HG02943 (cell line): ENCODE measurements at regions not wholly inside any gene's neighbourhood (a gene's known extent, or its start where the extent isn't known, plus 50 kb on each side); places are given as distances from the start of the nearest gene placed in this dataset.

Source experiments
- ATAC-seq: cut with Tn5 transposase; IDR thresholded peaks from one replicate; pipeline ENCODE4 v1.9.1; 2021; ENCODE audit warnings: mild to moderate bottlenecking, low read depth, moderate library complexity; ENCODE audit not compliant: unreplicated experiment

DNA sequence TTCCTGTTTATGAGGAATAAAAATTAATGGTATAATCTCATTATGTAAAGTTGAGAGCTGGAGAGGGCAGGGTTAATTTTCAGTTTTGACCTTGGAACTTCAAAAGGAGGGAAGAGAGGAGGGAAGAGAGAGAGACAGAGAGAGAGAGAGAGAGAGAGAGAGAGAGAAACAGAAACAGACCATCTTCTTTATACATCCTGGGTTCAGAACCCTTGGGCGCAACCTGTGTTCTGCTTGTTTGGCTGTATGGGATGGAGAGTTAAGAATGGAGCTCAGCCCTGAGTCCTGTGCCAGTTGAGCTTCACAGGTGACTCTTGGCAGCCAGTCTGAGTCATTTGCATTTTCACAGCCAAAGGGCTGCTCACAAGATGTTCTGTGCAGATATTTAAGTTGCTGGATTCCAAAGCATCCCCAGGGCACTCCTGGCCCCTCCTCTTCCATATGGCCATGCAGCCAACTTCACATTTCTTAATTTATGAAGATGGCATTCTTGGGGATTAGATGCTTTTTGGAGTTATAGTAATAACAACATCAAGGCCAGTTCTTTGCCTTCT is 143.5 kb downstream of the CARTPT start:
- no peak for ATAC-seq

DNA sequence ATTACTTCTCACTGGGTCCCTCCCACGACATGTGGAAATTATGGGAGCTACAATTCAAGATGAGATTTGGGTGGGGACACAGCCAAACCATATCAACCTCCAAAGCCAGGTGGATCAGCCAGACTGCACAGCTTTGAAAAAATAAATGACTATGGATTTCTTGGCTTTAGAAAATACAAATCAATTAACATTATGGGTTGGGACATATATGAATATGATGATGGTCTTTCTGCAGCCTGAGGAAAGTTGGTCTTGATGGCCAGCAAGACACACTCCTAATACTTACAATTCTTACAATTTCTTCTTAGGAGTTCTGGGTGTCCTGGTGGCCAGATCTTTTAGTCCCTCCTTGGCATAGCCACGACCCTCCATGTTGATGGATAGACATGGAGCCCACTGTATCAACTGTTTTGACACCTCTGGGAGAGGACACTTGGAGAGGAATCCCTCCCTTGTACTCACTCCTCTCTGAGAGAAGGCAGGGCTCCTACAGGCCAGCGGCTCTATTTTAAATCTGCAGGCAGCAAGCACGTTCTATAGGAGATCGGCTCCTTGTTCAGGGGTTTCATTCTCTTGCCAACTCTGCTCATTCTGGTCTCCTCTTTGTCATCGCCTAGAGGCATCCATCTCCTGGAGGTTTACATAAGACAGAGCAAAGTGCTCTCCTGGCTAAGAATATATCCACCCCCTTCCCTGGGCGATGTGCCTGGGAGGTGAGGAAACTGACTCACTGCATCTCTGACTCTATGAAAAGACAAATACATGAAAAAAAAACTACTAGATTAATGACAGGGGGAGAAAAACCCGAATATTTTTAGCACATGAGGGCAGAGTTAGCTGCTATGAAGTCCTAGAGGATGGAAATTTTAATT is 145.9 kb downstream of the CARTPT start:
- no peak for ATAC-seq

DNA sequence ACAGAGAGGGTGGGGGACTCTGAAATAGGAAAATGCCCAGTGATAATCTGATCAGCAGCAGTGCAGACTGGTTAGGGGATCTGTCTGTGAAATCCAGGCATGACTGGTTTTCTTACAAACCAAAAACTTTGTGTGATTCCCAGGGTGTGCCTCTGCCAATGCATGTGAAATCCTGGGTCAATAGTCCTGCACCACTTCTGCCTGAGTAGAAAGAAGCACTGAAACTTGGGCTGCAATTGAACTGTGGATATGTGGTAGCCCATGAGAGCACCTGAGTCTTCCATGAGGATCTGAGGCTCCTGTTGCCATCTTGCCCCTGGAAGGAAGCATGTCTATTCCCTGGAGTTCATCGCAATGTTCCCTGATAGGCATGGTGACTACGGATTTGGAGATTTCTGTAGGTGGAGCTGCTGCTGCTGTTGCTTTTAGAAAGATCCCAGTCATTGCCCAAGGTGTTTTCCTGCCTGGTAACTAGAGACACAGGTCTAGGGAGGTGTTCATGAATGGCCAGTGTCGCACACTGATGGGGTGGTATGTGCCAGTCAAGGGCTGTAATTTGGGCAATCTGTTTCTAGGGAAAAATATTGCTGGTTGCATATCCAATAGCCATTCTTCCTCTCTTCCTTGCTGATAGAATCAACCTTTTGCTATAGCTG is 146.7 kb downstream of the CARTPT start:
- ATAC-seq: no peak

DNA sequence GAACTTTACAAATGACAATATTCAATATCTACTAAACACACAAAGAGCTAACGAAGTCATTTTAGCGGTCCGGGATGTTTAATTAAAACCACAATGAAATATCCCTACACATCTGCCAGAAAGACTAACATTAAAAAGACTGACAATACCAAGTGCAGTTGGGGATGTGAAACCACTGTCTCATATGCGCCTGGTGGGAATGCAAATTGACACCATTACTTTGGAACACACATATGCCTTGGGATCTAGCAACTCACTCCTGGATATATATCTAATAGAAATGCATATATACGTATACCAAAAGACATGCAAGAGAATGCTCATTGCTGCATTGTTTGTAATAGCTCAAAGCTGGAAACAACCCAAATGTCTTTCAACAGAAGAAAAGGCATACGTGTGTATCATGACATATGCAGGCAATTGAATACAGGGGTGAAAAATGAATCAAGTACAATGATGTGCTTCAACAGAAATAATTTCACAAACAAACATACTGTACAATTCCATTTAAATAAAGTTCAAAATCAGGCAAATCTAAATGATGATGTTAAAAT is 153.3 kb downstream of the CARTPT start:
- no peak for ATAC-seq

DNA sequence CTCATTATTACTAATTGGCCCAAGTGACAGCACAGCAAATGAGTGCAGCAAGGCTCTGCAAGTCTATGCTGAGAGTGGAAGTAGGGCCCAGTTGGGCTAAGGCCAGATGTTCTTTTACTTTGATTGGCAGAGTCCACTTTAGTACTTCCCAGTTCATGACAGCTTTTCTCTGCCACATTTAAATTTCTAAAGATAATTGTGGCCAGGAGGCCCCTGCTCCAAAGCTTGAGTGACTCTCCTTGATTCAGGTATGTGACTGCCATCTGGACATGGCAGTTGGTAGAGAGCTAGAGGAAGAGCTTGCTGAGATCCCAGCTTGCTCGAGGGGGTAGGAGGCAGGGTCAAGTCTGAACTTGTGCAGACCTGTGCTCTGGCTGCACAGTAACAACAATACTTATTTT is 154.1 kb downstream of the CARTPT start:
- ATAC-seq: no peak

DNA sequence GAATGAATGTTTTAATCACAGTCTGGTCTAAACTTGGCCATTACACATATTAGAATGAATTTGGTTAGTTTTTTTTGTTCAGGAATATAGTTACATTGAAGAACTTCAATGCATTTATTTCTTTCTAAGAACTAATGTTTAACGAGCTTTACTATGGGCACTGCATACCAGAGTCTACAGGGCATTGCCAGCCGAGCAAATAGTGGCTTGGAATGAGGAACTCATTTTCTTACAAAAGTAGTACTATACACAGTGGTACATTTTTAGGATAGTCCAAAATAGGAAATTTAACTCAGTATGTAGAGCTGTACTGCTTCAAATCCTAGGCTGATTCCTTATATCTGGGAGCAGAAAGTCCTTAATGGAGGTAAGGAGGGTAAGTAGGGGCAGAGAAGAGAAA is 155.4 kb downstream of the CARTPT start:
- ATAC-seq: no peak

DNA sequence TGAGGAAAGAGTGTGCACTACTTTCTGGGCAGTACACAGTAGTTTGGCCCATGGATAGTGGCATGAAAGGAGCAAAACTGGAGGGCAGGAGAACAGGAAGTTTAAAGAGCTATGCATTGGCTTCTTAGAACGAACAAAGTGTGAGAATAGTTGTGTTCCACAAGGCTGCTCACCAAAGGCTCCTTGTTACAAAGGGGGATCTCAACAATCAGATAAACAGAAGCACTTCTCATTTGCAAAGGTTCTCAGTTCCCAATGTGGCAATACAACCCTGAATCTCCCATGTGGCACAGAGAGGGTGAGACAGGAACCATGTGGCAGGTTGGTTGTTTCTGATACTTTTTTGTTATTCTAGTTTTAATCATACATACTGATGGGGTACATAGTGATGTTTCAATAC is 158.4 kb downstream of the CARTPT start:
- ATAC-seq: no peak

DNA sequence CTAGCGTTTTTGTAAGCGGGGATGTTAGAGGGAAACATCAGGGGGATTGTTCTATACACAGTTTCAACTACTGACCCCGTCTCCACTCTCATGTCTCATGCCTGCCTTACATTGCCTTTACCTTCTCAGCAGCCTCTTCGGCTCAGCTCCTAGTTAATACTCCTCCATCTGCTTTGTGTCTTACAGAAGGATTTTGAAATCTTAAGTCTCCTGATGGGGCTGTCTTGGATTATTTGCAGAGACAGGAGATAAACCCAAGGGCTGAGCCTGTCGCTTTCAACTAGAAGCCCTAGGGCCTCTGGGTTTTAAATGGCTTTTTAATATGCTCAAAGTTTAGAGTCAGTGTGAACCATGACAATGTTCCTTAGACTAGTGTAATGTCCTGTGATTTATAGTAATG is 161.5 kb downstream of the CARTPT start:
- no peak for ATAC-seq

DNA sequence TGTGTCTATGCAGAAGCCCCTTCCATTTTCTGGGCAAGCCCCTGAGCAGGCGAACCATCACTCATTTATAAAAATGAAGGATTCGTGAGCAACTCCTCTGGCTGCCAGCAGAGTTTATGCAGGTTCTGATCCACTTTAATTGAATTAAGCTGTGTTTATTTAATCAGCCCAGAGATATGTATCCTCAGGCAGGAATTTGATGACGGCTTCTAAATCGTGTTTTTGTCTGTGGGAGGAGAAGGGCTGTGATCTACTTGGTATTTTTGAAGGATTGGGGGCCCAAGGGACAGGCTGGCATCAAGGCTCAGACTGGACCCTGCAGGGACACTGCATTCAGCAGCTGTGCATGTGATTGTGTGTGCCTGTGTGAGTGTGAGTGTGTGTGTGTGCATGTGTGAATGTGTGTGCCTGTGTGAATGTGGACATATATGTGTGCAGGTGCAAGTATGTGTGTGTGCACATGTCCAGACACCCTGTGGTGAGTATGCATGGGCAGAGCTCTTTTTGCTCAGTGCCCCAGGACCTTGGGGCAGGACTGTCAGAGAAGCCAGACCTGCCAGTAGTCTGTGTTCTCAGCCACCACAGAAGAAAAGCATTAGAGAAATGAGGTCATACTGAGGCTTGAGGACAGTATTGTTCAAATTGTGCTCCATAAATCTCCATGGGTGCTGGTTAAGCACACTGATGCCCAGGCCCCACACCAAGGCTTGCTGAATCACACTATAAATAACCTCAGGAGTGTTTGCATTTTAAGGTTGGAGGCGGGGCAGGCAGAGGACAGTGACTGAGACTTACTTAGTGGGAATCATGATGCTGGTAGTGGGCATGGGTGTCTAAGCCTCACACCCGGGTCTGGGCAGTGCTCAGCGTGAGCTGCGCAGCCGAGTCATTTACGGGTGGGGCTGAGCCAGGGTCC is 164.0 kb downstream of the CARTPT start:
- ATAC-seq: no peak

DNA sequence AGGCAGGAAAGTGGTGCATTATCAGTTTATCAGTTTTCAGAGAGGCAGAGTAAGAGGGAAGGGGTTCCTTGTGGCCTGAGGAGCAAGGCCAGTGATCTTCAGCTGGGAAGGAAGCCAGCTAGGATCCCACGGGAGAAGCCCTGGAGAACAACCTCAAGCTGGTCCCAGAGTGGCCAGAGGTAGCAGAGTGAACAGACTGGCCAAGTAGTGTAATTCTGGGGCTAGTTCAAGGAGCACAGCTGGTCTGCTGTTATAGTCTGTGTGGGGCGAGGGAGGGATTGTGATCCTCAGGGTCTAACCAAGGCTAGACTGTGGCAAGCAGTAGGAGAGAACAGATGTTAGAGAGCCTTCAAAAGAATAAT is 164.6 kb downstream of the CARTPT start:
- no peak for ATAC-seq

DNA sequence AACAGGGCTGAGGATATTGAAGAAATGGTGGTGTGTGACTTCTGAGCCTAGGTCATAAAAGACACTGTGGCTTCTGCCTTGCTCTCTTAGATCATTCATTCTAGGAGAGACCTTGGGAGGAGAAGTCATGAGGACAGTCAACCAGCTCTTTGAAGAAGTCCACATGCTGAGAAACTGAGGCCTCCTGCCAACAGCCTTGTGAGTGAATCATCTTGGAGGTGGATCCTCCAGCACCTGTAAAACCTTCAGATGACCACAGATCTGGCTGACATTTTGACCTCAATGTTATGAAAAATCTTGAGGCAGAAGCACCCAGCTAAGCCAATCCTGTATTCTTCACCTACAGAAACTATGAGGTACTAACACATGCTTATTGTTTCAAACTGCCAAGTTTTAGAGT is 165.9 kb downstream of the CARTPT start:
- ATAC-seq: no peak

DNA sequence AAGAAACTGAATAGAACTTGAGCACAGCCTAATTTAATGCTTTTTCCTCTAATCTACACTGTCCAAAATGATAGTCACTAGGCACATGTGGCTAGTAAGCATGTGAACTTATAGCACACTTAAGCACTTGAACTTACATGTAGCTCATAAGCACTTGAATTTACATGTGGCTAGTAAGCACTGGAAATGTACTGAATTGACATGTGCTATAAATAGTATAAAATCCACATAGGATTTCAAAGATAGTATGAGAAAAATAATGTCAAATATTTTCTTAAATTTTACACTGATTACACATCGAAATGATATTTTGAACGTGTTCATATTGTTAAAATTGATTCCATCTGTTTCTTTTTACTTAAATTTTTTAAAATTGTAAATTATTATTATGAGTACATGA is 167.3 kb downstream of the CARTPT start:
- no peak for ATAC-seq

DNA sequence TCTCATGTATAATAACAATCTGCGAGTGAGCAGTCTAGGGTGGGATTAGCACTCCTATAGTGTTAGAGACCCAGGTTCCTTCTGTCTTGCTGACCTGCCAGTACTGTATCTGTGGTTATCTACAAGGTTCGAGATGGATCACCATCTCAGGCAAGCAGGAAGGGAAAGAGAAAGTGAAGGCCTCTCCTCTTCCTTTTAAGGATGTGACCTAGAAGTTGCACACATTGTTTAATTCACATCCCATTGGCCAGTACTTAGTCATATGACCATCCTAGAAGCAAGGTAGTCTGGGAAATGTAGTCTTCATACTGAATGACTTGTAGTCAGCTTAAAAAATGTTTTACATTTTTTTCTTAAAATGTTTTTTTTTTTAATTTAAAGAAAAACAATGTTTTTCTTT is 168.6 kb downstream of the CARTPT start:
- peak; percentile 92 for ATAC-seq

DNA sequence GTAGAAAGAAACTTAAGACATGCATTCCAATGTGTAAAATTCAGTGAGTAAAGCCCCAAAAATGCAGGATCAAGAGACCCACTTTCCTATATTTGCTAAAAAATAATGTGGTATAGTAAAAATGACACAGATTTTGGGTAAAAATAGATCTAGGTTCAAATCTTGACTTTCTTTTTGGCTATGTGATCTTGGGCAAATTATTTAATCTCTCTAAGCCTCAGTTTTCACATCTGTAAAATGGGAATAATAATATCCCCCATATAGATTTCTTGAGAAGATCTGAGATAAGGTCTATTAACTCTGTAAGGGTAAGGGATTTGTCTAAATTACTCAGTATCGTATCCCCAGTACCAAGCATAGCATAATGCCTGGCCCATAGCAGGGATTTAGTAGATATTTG is 172.3 kb downstream of the CARTPT start:
- ATAC-seq: no peak

DNA sequence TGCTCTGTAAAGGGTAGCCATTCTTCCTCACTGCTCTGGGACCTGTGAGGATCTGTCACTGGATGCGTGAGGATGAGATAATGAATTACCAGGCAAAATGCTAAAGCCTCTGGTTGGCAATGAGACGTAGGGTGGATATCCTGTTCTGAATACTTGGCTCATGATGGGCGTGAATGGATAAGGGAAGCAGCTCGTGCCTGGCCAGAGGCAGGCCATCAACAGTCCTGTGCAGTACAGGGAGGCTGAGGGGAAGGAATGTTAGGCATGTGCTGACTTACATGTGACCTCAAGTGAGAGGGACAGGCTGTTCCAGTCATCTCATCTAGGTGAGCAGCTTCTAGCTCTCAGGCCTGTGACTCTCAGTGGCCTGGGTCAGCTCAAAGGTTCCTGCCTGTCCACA is 172.8 kb downstream of the CARTPT start:
- ATAC-seq: no peak

DNA sequence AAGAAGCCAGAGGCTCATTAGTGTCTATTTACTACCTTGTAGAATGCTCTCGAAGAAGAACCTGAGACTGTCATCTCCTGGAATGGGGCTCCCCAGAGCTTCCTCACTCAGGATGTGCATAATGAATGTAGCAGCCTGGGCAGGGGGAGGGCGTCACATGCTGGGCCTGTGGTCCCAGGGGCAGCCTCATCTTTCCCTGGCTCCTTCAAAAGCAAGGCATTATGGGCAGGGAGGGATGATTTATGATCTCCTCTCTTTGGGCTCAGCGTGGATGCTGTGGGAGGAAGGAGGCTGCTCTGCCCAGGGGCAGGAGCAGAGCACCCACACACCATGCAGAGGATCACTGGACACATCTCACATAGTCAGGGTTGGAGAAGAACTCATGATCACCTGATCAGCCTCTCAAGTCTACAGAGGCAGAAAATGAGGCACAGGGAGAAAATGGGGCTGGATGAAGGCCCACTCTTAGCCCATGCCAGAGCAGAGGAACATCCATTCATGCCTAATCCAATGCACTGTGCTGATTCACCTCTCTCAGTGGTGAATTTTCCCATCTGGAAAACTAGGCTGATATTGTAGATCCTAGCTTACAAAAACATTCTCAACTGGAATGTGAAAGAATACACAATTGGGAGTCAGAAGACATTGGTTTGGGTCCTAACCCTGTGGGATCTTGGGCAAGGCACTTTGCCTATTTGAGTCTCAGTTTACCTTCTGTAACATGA is 173.7 kb downstream of the CARTPT start:
- no peak for ATAC-seq

DNA sequence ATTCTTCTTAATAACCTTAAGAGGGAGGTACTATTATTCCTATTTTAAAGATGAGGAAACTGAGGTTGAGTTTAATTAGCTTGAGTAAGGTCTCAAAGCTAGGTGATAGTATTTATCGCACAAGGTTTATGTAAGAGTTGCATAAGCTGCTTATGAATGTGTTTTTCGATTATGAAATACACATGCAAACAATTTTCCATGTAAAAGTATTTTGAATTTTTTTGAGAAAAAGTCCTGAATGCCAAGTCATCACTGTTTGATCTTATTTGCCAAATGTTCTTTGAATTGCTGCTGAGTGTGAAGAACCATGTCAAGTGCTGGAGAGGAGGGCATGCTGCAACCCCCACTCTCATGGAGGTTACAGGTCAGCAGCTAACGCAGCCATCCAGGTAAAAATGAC is 174.4 kb downstream of the CARTPT start:
- no peak for ATAC-seq

DNA sequence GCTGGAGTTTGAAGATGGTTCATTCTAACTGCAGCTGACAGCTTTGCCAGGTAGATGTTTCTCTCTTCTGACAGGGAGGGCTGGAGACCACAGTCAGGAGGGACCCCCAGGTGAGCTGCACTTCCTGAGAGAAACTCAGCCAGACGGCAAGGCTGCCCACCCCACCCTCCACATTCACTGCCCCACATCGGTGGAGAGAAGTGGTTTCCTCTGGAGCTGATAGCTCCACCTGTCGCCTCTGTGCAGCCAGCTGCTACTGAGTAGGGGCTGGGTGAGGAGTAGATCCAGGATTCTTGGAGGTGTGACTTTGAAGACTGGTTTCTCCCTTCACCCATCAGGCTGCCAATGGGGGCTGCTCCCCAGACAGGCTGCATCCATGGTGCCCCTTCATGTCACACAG is 175.0 kb downstream of the CARTPT start:
- ATAC-seq: no peak

DNA sequence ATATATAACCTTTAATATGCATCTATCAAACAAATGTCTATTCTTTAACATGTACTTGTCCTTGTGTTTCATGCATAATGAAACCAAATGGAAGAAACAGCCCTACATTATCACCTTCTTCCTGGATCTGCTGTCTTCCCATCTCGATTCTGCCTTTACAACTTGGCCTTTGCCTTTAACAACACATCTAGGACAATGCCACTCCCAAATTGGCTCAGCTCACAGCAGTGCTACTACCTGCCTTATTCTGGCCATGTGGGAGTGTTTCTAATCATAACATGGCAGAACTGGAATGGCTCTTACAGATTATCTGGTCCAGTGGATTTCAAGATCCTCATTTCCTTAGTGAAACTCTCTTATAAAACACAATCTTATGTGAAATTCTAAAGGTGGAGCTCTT is 176.5 kb downstream of the CARTPT start:
- no peak for ATAC-seq

DNA sequence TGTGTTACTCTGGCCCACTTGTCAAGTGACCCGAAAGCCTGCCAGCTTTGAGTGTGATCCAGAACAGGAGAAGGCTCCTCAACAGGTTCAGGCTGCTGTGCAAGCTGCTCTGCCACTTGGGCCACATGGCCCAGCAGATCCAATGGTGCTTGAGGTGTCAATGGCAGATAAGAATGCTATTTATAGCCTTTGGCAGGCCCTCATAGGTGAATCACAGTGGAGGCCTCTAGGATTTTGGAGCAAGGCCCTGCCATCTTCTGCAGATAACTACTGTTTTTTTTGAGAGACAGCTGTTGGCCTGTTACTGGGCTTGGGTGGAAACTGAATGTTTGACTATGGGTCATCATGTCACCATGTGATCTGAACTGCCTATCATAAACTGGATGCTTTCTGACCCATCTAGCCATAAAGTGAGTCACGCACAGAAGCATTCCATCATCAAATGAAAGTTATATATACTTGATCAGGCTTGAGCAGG is 180.8 kb downstream of the CARTPT start:
- ATAC-seq: no peak
